GM19351 (cell line): ENCODE measurements at regions not wholly inside any gene's neighbourhood (a gene's known extent, or its start where the extent isn't known, plus 50 kb on each side); places are given as distances from the start of the nearest gene placed in this dataset.

Experiments
- ATAC-seq: cut with Tn5 transposase; IDR thresholded peaks from one replicate; pipeline ENCODE4 v1.9.1; 2021; ENCODE audit warnings: mild to moderate bottlenecking, moderate library complexity; ENCODE audit not compliant: unreplicated experiment

DNA sequence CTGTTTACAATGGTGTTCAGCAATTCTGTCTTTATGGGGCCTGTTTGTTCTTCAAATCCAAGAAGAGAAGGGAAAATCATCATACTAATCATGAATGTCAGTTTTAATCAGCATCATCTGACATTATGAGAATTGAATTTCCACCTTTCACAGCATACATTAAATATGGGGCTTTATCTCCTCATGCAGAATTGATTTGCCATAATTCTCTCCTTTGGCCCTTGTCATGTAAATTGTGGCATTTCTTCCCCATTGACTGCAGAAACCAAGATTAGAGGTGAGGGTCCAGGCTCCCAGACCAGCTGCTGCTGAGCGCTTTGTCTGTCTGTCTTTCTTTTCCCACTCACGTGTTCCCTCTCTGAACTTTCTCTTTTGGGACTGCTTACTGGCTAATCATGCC lies 232.1 kb upstream of the NAV2 start:
- ATAC-seq = no peak

- ATAC-seq = no peak
These were observed 233.7 kb upstream of the NAV2 start for GRCh38 chr11:19478891-19479290.

DNA sequence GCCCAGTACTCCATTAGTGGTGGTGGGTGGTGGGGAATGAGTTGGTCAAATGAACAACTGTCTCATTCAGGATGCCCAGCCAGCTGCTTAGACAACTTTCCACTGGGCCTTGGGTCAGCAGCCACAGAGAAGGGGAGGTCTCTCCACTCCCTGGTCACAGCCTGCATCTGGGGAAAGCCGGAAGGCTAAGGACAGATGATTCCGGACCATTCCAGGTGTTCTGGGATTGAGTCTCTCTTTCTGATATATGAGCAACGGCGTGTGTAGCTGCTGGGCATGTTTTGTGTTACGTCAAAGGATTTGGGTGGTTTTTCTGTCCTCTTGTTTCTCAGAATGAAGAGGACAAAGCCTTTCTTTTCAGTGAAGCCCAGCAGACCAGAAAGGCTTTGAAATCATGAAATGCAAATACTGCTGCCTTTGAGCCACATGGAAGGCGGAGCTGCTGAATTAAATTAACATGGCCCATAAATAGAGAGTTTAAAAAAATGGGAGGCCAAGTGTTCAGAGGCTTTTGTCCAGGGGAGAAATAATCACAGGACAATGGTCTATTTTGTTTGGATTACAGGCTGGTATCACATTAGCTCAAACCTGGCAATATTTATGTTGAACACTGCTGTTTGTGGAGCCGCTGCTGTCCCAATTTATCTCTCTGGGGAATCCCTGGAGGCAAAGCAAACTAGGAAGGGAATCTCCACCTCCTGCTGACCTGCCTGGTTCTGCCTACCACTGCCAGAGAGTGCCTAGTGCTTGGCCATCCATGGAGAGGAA lies 234.4 kb upstream of the E2F8 start:
- peak; percentile 91 for ATAC-seq

DNA sequence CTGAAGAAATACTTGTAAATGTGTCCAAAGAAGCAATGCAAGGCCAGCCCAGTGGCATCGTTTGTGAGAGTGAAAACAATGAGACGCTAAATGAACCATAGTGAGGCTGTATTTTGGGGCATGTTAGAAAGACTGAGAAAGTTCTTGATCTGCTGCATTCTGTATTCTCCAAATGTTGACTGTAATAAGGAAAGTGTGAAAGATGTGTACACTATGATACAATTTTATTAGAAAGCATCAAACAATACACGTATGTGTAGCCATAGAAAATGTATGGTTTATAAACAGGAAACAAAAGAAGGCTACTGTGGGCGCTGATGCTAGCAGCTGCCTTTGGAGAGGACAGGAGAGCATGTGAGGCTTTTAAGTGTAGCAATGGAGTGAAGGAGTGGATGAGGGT lies 233.5 kb upstream of the E2F8 start:
- no peak for ATAC-seq

DNA sequence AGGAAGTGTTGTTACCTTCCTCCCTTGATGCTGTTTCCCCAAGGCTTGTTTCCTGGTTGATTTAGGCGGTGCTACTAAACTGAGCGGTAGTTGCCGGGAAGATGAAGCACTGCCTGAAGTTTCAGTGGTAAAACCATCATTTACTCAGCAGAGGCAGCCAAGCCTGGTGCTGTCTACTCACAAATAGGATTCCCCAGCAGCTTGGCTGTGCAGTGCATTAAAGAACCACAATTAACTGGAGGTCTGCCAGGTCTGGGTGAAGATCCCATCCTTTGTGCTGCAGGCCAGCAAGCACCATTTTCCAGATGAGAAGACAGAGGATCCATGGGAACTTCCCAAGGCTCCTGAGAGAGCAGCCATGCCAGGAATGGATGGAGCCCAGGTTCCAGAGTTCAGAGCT lies 231.9 kb upstream of the E2F8 start:
- no peak for ATAC-seq

GRCh38 chr11:19467904-19468303 lies 227.2 kb upstream of the E2F8 start:
- no peak for ATAC-seq

GRCh38 chr11:19466314-19466713 lies 225.6 kb upstream of the E2F8 start:
- ATAC-seq = no peak

DNA sequence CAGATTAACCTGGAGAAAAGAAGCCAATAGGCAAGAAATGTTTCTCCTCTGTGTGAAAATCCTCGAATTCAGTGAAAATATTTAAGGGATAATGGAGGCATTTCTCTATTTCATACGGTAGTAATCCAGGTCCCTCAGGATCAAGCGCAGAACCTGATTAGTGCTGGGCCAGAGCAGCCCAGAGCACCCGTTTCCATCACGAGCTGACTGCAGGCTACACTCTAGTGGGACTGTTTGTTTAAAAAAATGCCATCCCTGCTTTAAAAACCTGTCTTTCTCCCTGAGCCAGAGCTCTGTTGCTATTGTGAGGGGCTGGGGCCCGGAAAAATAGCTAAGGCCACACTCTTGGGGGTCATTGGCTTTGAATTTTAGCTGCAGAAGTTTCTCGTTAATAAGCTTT lies 223.2 kb upstream of the E2F8 start:
- ATAC-seq = no peak

DNA sequence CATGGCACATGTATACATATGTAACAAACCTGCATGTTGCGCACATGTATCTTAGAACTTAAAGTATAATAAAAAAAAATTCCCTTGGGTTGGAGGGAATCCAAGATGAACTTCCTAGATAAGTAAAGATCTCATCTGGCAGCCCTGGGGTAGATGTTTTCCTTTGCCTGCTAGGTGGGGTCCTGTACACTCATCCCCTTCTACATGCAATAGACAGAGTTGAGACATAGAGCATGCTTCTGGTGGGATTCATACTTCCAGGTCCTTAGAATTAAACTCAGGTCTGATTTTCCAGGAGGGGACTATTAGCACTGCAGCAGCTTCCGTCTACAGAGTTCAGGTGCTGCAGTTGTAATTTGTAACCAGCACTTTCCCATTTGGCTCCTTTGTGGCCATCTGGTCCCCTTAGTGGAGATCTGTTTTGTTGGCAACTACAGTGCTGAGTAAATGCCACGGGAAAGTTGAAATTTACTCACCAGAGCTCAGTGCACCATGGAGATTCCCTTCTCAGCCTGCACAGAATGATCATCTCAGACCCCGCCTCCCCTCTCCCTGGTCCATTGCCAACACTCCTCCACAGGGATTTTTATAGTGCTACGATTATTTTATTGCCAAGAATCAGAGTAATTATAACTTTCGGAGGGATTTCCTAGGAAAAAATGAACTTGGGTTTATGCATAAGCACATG lies 220.1 kb upstream of the E2F8 start:
- no peak for ATAC-seq

GRCh38 chr11:19459240-19459639 lies 218.5 kb upstream of the E2F8 start:
- ATAC-seq = no peak

GRCh38 chr11:19458721-19459120 lies 218.0 kb upstream of the E2F8 start:
- ATAC-seq = no peak

DNA sequence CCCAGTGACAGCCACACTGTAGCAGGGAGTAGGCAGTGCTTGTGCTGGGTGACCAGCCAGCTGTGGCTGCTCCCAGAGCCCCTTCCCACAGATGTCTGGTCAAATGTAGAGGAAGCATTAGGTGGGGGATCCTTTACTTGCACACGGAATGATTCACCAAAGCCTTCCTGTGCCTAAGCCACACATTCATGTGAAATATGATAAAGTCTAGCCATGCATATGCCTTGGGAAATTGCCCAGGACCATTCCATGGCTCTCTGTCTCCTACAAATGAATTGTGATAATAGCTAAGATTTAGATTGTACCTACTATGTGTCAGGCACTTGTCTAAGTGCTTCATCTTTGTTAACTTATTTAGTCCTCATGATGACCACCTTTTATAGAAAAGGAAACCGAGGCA lies 217.5 kb upstream of the E2F8 start:
- ATAC-seq = no peak

GRCh38 chr11:19455731-19456130 lies 215.0 kb upstream of the E2F8 start:
- ATAC-seq = no peak

GRCh38 chr11:19453651-19454257 lies 213.0 kb upstream of the E2F8 start:
- no peak for ATAC-seq

DNA sequence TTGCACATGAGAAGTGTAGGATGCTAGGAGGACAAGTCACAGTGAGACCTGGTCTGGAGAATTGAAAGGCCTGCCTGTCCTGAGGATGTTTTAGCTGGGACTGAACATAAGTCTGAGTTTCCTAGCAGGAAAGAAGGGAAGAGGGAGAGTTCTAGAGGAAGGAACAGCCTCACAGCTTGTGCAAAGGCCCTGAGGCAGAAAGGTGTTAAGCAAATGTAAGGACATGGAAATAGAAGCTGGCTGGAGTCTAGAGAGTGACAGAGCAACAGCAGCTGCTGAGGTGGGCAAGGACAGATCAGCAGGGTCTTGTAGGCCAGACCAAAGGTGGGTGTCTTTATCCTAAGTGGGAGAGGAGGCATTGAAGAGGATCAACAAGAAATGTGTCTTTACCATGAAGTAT lies 210.9 kb upstream of the E2F8 start:
- ATAC-seq = no peak

DNA sequence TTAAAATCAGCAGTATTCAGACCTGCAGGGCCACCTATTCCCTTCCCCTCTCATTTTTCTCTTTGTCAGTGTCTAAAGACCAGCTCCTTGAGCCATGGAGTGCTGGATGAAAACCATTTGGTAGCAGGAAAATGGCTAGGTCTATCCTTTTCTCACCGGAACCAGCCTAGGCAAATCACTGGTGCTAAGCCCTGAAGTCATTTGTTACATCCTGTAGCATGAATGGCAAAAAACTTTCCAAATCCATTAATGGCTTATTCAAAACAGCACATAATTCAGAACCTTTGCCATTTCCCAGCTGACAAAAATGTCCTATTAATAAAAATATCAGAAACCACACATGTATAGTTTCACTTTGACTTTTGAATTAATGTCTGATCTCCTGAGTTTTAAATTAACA lies 209.5 kb upstream of the E2F8 start:
- ATAC-seq = no peak

DNA sequence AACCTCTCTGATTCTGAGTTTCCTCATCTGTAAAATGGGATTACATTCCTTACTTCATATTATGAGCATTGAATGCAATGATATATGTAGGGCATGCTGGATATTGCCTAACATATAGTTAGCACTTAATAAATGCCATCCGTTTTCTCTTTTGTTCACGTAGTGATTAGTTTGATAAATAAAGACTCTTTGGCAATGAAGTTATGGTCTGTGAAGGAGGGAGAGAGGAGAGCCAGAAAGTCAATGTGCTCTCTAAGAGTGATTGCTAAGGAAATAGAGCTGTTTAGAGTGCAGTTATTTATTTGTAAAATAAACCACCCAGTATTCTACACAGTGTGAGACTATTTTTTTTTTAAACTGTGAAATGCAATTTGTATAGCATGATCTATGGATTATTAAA lies 207.9 kb upstream of the E2F8 start:
- ATAC-seq = no peak

DNA sequence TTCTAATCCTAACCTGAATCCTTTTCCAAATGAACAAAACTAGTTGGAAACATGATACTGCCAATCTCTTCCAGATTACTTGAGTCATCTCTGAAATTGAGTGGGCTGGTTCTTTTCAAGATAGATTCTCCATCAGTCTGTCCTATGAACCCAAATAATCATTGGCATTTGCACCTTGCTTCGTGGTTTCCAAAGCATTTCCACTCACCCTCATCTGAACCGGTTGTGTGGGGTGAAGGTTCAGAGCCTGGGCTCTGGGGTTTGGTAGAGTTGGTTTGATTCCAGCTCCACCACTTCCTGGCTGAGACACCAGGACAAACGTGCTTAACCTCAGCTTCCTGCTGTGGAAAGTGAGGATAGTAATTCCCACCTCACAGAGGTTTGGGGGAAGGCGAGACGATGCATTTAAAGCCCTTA lies 206.4 kb upstream of the E2F8 start:
- ATAC-seq = no peak

GRCh38 chr11:19445771-19446170 lies 205.0 kb upstream of the E2F8 start:
- no peak for ATAC-seq

DNA sequence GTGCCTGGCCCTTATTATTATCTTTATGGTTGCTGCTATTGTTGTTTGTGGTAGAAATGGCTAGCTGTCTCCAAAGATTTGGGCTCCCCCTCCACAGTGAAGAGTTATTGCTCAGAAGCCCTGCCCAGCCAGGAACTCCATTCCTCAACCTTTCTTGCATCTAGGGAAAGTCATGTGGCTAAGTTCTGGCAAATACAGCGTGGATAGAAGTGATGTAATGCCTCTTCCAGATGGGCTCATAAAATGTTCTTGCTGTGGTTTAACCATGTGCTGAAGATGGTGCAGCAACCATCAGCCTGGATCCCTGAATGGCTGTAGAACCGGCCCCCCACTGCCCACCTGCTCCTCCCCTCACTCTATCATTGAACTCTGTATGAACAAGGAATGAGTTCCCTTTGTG lies 203.5 kb upstream of the E2F8 start:
- ATAC-seq = no peak

- ATAC-seq = peak; percentile 31
These were observed 201.8 kb upstream of the E2F8 start for GRCh38 chr11:19442554-19442910.
